Mesodermal cell (in vitro differentiated cells): ENCODE measurements at regions not wholly inside any gene's neighbourhood (a gene's known extent, or its start where the extent isn't known, plus 50 kb on each side); places are given as distances from the start of the nearest gene placed in this dataset.

Source experiments
- H3K27ac ChIP-seq: 2 replicates; pipeline ENCODE4 v1.7.0; 2013; ENCODE audit warnings: mild to moderate bottlenecking, low read depth, low read length, moderate library complexity; ENCODE audit not compliant: severe bottlenecking
- H3K36me3 ChIP-seq: 2 replicates; pipeline ENCODE4 v1.7.1; 2013; ENCODE audit warnings: mild to moderate bottlenecking, low read length, moderate library complexity; ENCODE audit not compliant: control insufficient read depth, insufficient read depth
- H3K4me1 ChIP-seq: one replicate; pipeline ENCODE4 v1.7.1; 2013; ENCODE audit warnings: mild to moderate bottlenecking, low read length; ENCODE audit not compliant: insufficient read depth, control insufficient read depth, poor library complexity, severe bottlenecking
- H3K4me3 ChIP-seq: 2 replicates; pipeline ENCODE4 v1.7.0; 2013; ENCODE audit warnings: low read length, control low read depth, mild to moderate bottlenecking; ENCODE audit not compliant: insufficient read depth, poor library complexity, severe bottlenecking; ENCODE audit errors: extremely low read depth
- H3K9me3 ChIP-seq: 2 replicates; pipeline ENCODE4 v1.7.1; 2013; ENCODE audit warnings: mild to moderate bottlenecking, low read length, moderate library complexity; ENCODE audit not compliant: control insufficient read depth
- WGBS, 2 experiments: methylation state at CpG; one replicate each; pipeline ENCODE4 v1.1.5; 2013; ENCODE audit warnings: missing lambda C conversion rate in 2 of 2; ENCODE audit not compliant: insufficient coverage in 2 of 2; 5-methylcytosine and 5-hydroxymethylcytosine counted together

- peak overlapping the region; percentile 2 for H3K27ac ChIP-seq
- H3K36me3 ChIP-seq: no peaks in the 10 kb centered on the region
- H3K4me3 ChIP-seq: no peak overlapping the region
- 92 to 95% methylated on average over 3 to 4 of the region's 6 CpGs for WGBS, 2 experiments
- peaks cover 13% of the 10 kb centered on the region for H3K4me1 ChIP-seq
- no peaks in the 10 kb centered on the region for H3K9me3 ChIP-seq
These were observed 113.9 kb downstream of the EDN1 start for GRCh38 chr6:12403947-12404647.

GRCh38 chr6:12404651-12405050, 114.5 kb downstream of the EDN1 start:
- Histone ChIP-seq H3K36me3 (no peaks in the 10 kb centered on the region), H3K4me1 (peaks cover 13% of the 10 kb centered on the region), H3K9me3 (no peaks in the 10 kb centered on the region), H3K27ac (no peak overlapping the region), H3K4me3 (no peak overlapping the region)
- WGBS, 2 experiments: no CpG with 5 or more reads among the region's 1 CpG

GRCh38 chr6:12408752-12409151, 118.6 kb downstream of the EDN1 start:
- Histone ChIP-seq H3K4me3 (no peak overlapping the region), H3K9me3 (no peaks in the 10 kb centered on the region), H3K36me3 (no peaks in the 10 kb centered on the region), H3K27ac (no peak overlapping the region), H3K4me1 (peaks cover 7% of the 10 kb centered on the region)
- 92 to 95% methylated on average over 6 to 8 of the region's 9 CpGs for WGBS, 2 experiments

- Histone ChIP-seq H3K4me3 (no peak overlapping the region), H3K36me3 (no peaks in the 10 kb centered on the region), H3K9me3 (no peaks in the 10 kb centered on the region), H3K27ac (no peak overlapping the region), H3K4me1 (no peaks in the 10 kb centered on the region)
- WGBS, 2 experiments: 86 to 92% methylated on average over 1 to 2 of the region's 4 CpGs
These were observed 120.8 kb downstream of the EDN1 start for GRCh38 chr6:12410946-12411345.

GRCh38 chr6:12414096-12414675, 124.0 kb downstream of the EDN1 start:
- Histone ChIP-seq H3K27ac (no peak overlapping the region), H3K4me3 (no peak overlapping the region), H3K36me3 (no peaks in the 10 kb centered on the region), H3K4me1 (no peaks in the 10 kb centered on the region), H3K9me3 (peaks cover 7% of the 10 kb centered on the region)
- WGBS, 2 experiments: 86 to 96% methylated on average over 1 to 4 of the region's 4 CpGs

- WGBS, 2 experiments: no CpG with 5 or more reads among the region's 2 CpGs
These were observed 125.9 kb downstream of the EDN1 start for GRCh38 chr6:12415980-12416598.

GRCh38 chr6:12417191-12417590, 127.0 kb downstream of the EDN1 start:
- Histone ChIP-seq H3K27ac (no peak overlapping the region), H3K4me1 (no peaks in the 10 kb centered on the region), H3K9me3 (peaks cover 7% of the 10 kb centered on the region), H3K4me3 (no peak overlapping the region), H3K36me3 (no peaks in the 10 kb centered on the region)
- 91% methylated on average over 1 of the region's 1 CpG; no CpG with 5 or more reads in 1 of the 2 experiments for WGBS, 2 experiments

More at GRCh38 chr6:12415980-12416598, 125.9 kb downstream of the EDN1 start:
- Histone ChIP-seq H3K4me3 (no peak overlapping the region), H3K36me3 (no peaks in the 10 kb centered on the region), H3K4me1 (no peaks in the 10 kb centered on the region), H3K9me3 (peaks cover 7% of the 10 kb centered on the region), H3K27ac (no peak overlapping the region)

GRCh38 chr6:12418946-12419345, 128.8 kb downstream of the EDN1 start:
- Histone ChIP-seq H3K4me3 (no peak overlapping the region), H3K4me1 (no peaks in the 10 kb centered on the region), H3K9me3 (peaks cover 7% of the 10 kb centered on the region), H3K27ac (no peak overlapping the region), H3K36me3 (no peaks in the 10 kb centered on the region)
- WGBS, 2 experiments: 100% methylated on average over 1 of the region's 2 CpGs; no CpG with 5 or more reads in 1 of the 2 experiments

- WGBS, 2 experiments: 82 to 83% methylated on average over 1 to 2 of the region's 3 CpGs
- H3K36me3 ChIP-seq: no peaks in the 10 kb centered on the region
- H3K4me1 ChIP-seq: no peaks in the 10 kb centered on the region
- no peak overlapping the region for H3K4me3 ChIP-seq
- H3K27ac ChIP-seq: no peak overlapping the region
- peaks cover 7% of the 10 kb centered on the region for H3K9me3 ChIP-seq
These were observed 129.6 kb downstream of the EDN1 start for GRCh38 chr6:12419631-12420272.

GRCh38 chr6:12420626-12421025, 130.5 kb downstream of the EDN1 start:
- no peak overlapping the region for H3K4me3 ChIP-seq
- H3K27ac ChIP-seq: no peak overlapping the region
- 85 to 86% methylated on average over 4 of the region's 5 CpGs for WGBS, 2 experiments
- peaks cover 7% of the 10 kb centered on the region for H3K9me3 ChIP-seq
- no peaks in the 10 kb centered on the region for H3K36me3 ChIP-seq
- H3K4me1 ChIP-seq: no peaks in the 10 kb centered on the region
